Hematopoietic multipotent progenitor cell (in vitro differentiated cells): ENCODE measurements at regions not wholly inside any gene's neighbourhood (a gene's known extent, or its start where the extent isn't known, plus 50 kb on each side); places are given as distances from the start of the nearest gene placed in this dataset.

Source experiments
- DNase-seq, 3 donors: peaks; one replicate each; pipeline ENCODE4 v3.0.0-alpha.2; 2011 to 2015; ENCODE audit warnings: low read depth in 2 of 3, low spot score in 2 of 3

- no peak for DNase-seq
These were observed 51.4 kb upstream of the MSX1 start for GRCh38 chr4:4808086-4808485.

DNA sequence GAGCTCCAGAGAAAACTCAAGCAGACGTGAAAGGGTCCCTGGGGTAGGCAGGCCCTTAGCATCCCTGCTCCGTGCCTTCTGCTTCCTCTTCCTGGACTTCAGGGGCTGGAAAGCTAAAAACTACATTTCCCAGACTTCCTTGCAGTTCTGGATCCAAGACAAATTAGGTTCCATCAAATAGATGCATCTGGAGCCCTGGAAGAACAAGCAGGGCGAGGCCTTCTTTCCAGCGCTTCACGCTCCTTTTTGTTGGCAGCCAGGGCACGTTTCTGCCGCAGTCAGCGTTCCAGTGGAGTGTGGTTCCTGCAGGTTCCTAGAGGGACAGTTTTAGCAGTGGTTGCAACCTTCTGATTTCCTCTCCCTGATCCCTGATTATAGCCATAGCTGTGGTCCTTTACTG lies 53.6 kb upstream of the MSX1 start:
- no peak for DNase-seq

DNA sequence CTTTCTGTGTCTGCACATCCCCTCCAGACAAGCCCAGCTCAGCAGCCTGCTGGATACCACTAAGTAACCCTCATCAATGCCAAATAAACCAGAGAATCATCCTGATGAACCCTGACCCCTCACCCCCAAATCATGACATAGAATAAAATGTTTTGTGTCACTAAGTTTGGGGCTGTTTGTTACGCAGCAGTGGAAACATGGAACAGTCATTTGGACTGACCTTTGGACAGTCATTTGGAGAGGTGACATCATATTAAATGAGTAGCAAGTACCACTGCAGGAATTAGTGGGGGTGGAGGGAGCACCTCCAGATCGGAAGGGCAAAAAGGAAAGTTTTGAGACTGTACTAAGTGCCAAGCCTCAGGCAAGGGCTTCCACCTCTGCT lies 55.6 kb upstream of the MSX1 start:
- DNase-seq = no peak

DNA sequence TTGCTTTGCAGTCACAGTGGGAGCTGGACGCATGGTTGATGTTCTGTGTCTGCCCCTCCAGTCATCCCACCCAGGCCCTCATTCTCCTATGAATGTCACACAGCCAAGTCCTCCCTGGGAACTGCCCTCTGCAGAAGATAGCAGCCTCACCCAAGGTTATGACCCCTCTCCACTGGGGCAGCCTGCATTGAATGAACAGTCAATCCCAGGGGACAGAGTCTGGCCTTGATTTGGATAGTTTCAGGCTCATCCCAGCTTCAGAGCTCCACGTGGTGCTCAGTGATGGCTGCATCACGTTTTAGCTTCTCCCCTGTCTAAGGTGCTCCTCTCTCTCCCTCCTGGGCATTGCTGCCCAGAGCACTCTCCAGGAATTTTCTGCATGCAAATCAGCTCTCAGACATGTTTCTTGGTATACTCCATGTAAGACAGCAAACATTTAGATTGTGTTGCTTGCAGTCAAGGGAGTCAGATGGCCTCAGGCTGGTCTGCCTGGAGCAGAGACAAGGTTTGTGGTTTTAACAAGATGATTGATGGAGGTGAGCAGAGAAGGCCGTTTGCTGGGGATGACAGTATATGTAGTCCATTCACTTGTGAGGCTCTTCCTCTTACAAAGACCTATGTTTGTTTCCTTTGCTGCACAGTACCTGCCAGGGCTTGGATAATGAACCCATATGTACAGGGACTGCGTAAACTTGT lies 56.1 kb upstream of the MSX1 start:
- no peak for DNase-seq

- DNase-seq = no peak
These were observed 58.6 kb upstream of the MSX1 start for GRCh38 chr4:4800646-4801408.

GRCh38 chr4:4794421-4794820 lies 65.0 kb upstream of the MSX1 start:
- no peak for DNase-seq

DNA sequence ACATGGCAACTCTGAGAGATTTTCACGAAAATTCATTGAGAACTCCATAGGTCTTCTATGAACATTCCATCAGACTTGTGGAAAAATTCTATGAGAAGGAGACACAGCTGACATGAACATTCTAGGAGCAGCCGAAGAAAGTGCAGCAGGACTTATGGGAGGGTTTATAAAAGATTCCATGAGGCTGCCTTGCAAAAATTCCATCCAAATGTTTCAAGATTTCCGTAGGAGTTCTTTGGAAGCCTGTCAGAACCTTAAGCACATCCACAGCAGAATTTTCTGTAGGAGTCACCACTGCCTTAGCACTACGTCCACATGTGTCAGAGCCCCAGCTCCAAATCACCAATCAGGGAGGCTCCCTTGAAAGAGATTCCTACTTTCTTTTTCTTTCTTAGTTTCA lies 67.0 kb upstream of the MSX1 start:
- DNase-seq = no peak

DNA sequence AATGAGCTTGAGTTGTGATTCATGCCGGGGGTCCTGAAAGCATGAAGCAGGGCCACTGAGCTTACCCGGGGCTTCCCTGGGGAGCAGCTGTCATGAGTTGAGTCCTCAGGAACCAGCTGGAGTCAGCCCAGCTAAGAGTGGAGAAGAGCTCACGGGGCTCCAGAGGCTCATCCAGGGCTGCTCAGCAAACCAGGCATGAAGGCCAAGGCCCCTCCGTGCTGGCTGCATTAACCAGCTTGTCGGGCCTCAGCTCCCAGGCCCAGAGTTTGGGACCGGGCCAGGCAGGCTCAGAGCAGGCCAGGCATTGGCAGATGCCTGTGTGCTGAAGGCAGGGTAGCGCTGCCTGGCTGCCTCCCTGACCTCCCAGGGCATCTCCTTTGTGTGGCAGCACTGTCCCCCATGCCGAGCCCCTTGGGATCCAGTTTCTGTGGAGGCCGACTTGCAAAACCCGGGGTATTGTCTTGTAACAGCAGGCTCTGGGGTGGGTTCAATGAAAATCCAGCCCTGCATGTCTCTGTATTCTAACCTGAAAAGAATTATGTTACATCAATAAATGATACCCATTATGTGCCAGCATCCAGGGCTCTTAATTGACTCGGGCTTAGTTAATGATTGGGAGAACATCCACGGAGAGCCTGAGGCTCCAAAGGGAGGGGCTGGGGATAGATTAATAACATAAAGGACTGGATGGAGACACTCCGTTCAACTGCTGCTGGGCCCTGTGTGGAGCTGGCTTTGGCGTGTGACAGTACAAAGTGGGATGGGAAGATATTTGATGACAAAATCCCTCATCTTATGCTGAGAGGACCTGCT lies 68.0 kb upstream of the MSX1 start:
- no peak for DNase-seq

GRCh38 chr4:4789462-4789861 lies 70.0 kb upstream of the MSX1 start:
- DNase-seq = peak in 1 of 3 donors; percentile 4

DNA sequence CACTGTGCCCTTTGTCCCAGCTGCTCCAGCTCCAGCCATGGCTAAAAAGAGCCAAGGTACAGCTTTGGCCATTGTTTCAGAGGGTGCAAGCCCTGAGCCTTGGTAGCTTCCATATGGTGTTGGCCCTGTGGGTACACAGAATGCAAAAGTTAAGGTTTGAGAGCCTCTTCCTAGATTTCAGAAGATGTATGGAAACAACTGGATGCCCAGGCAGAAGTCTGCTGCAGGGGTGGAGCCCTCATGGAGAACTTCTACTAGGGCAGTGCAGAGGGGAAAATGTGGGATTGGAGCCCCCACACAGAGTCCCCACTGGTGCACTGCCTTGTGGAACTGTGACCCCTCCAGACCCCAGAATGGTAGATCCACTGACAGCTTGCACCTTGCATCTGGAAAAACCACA lies 70.9 kb upstream of the MSX1 start:
- DNase-seq = no peak

DNA sequence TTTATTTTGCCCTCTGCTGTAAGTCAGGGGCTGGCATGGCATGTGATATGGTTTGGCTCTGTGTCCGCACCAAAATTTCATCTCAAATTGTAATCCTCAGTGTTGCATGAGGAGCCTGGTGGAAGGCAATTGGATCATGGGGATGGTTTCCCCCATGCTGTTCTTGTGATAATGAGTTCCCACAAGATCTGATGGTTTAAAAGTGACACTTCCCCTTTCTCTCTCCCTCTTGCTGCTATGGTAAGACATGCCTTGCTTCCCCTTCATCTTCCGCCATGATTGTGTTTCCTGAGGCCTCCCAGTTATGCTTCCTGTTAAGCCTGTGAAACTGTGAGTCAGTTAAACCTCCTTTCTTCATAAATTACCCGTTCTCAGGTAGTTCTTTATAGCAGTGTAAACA lies 72.0 kb upstream of the MSX1 start:
- peak in 2 of 3 donors; percentile 14 to 65 for DNase-seq

- DNase-seq = no peak
These were observed 75.1 kb upstream of the MSX1 start for GRCh38 chr4:4784379-4784778.

DNA sequence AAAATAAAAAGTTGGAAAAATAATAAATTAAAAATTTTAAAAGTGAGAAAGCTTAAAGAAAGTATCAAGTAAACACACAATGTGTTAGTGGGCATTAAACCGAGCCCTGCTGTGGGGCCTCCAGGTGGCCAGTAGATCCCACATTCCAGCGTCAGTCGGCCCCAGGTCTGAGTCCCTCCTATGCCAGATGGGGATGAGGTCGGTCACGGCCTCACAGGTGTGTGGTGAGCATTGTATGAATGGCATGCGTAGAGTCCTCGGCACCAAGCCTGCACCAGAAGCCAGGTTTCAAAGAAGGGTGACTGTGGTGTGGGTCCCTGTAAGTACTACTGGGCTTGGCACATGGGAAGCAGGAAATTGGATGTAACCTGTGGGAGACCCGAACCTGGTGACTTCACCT lies 75.6 kb upstream of the MSX1 start:
- DNase-seq = no peak

- DNase-seq = no peak
These were observed 76.5 kb upstream of the MSX1 start for GRCh38 chr4:4782969-4783368.

GRCh38 chr4:4781936-4782707 lies 77.3 kb upstream of the MSX1 start:
- DNase-seq = no peak

GRCh38 chr4:4780729-4781244 lies 78.7 kb upstream of the MSX1 start:
- DNase-seq = no peak

GRCh38 chr4:4779486-4779885 lies 80.0 kb upstream of the MSX1 start:
- no peak for DNase-seq

DNA sequence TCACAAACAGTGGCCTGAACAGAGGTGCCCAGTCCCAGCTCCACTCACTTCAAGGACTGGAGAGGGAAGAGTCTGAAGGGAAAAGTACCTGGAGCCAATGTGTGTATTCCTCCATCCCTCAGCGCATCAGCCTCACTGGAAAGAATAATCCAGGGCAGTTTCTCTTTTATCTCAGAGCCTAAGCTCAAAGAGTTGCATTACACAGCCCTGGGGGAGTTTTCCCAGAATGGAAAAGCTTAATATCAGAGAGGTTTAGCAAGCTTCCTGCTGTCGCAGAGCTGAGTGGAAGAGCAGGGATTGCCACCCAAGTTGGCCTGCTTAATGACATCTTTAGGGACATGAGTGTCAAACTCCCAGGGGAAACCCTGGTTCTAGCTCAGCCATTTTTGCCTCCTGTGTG lies 80.4 kb upstream of the MSX1 start:
- DNase-seq = no peak

GRCh38 chr4:4778554-4778953 lies 80.9 kb upstream of the MSX1 start:
- DNase-seq = no peak

DNA sequence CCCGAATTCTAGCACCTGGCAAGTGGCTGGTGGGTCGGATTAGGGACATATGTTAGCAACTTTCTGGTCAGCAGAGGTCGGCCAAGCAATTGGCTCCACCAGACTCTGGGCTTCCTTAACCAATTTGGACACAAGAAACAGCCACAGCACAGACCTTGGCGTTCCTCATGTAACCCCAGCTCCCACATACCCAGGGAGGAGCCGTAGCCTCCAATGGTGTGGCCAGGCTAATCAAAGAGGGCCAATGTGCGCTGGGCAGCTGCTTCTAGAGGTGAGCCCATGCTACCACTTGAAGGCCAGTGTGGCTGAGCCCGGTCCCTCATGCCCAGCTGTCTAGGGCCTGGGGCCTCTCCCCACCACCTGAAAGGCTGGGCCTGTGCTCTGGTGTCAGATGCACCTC lies 82.5 kb upstream of the MSX1 start:
- DNase-seq = no peak

DNA sequence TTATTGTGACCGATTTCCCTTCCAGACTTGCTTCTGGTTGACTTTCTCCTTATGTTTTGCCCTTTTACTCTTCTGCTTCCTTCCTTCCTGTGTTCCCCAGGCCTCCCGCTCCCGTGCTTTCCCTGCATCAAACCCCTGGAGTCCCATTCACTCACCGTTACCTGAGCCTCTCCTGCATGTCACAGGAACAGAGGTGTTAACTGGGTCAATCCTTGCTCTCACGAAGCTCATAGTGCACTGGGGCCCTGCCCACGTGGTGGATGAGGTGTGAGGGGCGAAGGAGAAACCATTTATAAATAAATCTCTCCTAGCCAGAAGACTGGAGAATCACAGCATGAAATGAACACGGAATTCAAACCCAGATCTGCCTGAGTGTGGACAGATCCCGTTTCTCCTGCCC lies 83.1 kb upstream of the MSX1 start:
- no peak for DNase-seq
